Glutamatergic neuron (in vitro differentiated cells): ENCODE measurements at regions not wholly inside any gene's neighbourhood (a gene's known extent, or its start where the extent isn't known, plus 50 kb on each side); places are given as distances from the start of the nearest gene placed in this dataset.
"Not testable (repeated sequence)": the region's sequence is repeated elsewhere in the genome, so short reads cannot be mapped to it uniquely, and the experiment has no call there.

Experiments
- DNase-seq: peaks from one replicate; pipeline ENCODE4 v3.0.0; 2022
- H3K27ac Mint-ChIP-seq: one replicate; pipeline ENCODE4 v1.8.0; 2020; ENCODE audit warnings: mild to moderate bottlenecking, mixed read lengths, inconsistent platforms; ENCODE audit not compliant: unreplicated experiment
- H3K27me3 Mint-ChIP-seq: one replicate; pipeline ENCODE4 v1.8.0; 2020; ENCODE audit warnings: mild to moderate bottlenecking, moderate library complexity, mixed read lengths, inconsistent platforms; ENCODE audit not compliant: unreplicated experiment
- H3K36me3 Mint-ChIP-seq: one replicate; pipeline ENCODE4 v1.8.0; 2020; ENCODE audit warnings: mild to moderate bottlenecking, mixed read lengths, inconsistent platforms; ENCODE audit not compliant: unreplicated experiment
- H3K4me1 Mint-ChIP-seq: one replicate; pipeline ENCODE4 v1.8.0; 2020; ENCODE audit warnings: mild to moderate bottlenecking, low read depth, mixed read lengths, inconsistent platforms; ENCODE audit not compliant: unreplicated experiment
- H3K4me3 Mint-ChIP-seq: one replicate; pipeline ENCODE4 v1.8.0; 2020; ENCODE audit warnings: mild to moderate bottlenecking, mixed read lengths, inconsistent platforms; ENCODE audit not compliant: unreplicated experiment
- H3K9me3 Mint-ChIP-seq: one replicate; pipeline ENCODE4 v1.8.0; 2020; ENCODE audit warnings: mild to moderate bottlenecking, moderate library complexity, mixed read lengths, inconsistent platforms; ENCODE audit not compliant: unreplicated experiment
- CTCF ChIP-seq: fragments of 200-600 bp; sonication (generic); IDR thresholded peaks from one replicate; pipeline ENCODE4 v1.5.0; 2021; ENCODE audit not compliant: partially characterized antibody, unreplicated experiment

GRCh38 chr14:81771651-81772275 is 238.1 kb upstream of the SEL1L start:
- no peak overlapping the region for H3K27ac Mint-ChIP-seq
- TF ChIP-seq CTCF: no peak
- H3K4me1 Mint-ChIP-seq: no peaks in the 10 kb centered on the region
- peaks cover 1% of the 10 kb centered on the region for H3K27me3 Mint-ChIP-seq
- no peak for DNase-seq
- no peaks in the 10 kb centered on the region for H3K36me3 Mint-ChIP-seq
- no peaks in the 10 kb centered on the region for H3K9me3 Mint-ChIP-seq
- no peak overlapping the region for H3K4me3 Mint-ChIP-seq

GRCh38 chr14:81772381-81772780 is 238.7 kb upstream of the SEL1L start:
- H3K4me1 Mint-ChIP-seq: no peaks in the 10 kb centered on the region
- no peaks in the 10 kb centered on the region for H3K9me3 Mint-ChIP-seq
- no peaks in the 10 kb centered on the region for H3K36me3 Mint-ChIP-seq
- peaks cover 1% of the 10 kb centered on the region for H3K27me3 Mint-ChIP-seq
- no peak overlapping the region for H3K27ac Mint-ChIP-seq
- no peak for TF ChIP-seq CTCF
- DNase-seq: no peak
- no peak overlapping the region for H3K4me3 Mint-ChIP-seq

GRCh38 chr14:81776531-81776930 is 242.9 kb upstream of the SEL1L start:
- no peak for DNase-seq
- Mint-ChIP-seq H3K36me3 (no peaks in the 10 kb centered on the region), H3K9me3 (no peaks in the 10 kb centered on the region), H3K4me1 (no peaks in the 10 kb centered on the region), H3K27me3 (no peaks in the 10 kb centered on the region), H3K4me3 (no peak overlapping the region), H3K27ac (no peak overlapping the region)
- no peak for TF ChIP-seq CTCF

GRCh38 chr14:81781798-81782197 is 248.1 kb upstream of the SEL1L start:
- H3K4me1 Mint-ChIP-seq, H3K27ac Mint-ChIP-seq, DNase-seq, H3K4me3 Mint-ChIP-seq, H3K36me3 Mint-ChIP-seq, H3K27me3 Mint-ChIP-seq, H3K9me3 Mint-ChIP-seq: not testable (repeated sequence)

GRCh38 chr14:81784084-81784483 is 250.4 kb upstream of the SEL1L start:
- Mint-ChIP-seq H3K36me3 (peaks cover 9% of the 10 kb centered on the region), H3K27ac (no peak overlapping the region), H3K9me3 (peaks cover 3% of the 10 kb centered on the region), H3K27me3 (peaks cover 2% of the 10 kb centered on the region), H3K4me1 (no peaks in the 10 kb centered on the region), H3K4me3 (no peak overlapping the region)
- TF ChIP-seq CTCF: no peak
- no peak for DNase-seq
